ENCODE measurements at regions not wholly inside any gene's neighbourhood (a gene's known extent, or its start where the extent isn't known, plus 50 kb on each side); places are given as distances from the start of the nearest gene placed in this dataset.

DNA sequence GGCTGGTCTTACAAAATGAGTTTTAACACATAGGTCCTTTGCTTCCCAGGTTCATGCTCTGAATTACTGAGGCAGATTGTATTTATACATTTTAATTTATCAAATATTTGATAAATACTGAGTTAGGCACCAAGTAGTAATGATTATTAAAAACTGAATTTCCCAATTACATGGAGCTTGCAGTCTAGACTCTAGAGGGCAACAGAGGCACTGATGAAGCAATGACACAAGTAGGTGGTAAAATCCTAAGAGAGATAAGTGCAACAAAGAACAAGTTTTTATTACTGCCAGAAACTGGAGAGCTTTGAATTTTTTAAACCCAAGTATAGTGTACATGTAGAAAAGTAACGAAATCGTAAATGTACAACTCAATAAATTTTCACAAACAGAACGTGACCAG, 406.2 kb upstream of the RARB start:
- TF ChIP-seq MXI1 (IDR thresholded peaks at IDR 0.05; ENCODE audit: borderline replicate concordance, low read depth, low read length) (no peak), CTCF (conservative IDR thresholded peaks at IDR 0.05; ENCODE audit: low read depth, low read length) (no peak), BHLHE40 (IDR thresholded peaks at IDR 0.05; ENCODE audit: low read depth, low read length) (no peak), POLR2A (IDR thresholded peaks at IDR 0.05; ENCODE audit: low read depth, low read length) (no peak), CEBPB (IDR thresholded peaks at IDR 0.05; ENCODE audit: low read depth, low read length) (no peak), ELK1 (IDR thresholded peaks at IDR 0.05; ENCODE audit: borderline replicate concordance, low read depth, low read length) (no peak), RAD21 (IDR thresholded peaks at IDR 0.05; ENCODE audit: low read length) (no peak), RFX5 (IDR thresholded peaks at IDR 0.05; ENCODE audit: low read depth, low read length) (no peak), FOS (IDR thresholded peaks at IDR 0.05; ENCODE audit: low read depth, low read length) (no peak)
- TF ChIP-seq, protein P1, sequence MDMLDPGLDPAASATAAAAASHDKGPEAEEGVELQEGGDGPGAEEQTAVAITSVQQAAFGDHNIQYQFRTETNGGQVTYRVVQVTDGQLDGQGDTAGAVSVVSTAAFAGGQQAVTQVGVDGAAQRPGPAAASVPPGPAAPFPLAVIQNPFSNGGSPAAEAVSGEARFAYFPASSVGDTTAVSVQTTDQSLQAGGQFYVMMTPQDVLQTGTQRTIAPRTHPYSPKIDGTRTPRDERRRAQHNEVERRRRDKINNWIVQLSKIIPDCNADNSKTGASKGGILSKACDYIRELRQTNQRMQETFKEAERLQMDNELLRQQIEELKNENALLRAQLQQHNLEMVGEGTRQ (IDR thresholded peaks at IDR 0.05; ENCODE audit: low read depth, low read length) = no peak
